AG04450 (cell line): ENCODE measurements at regions not wholly inside any gene's neighbourhood (a gene's known extent, or its start where the extent isn't known, plus 50 kb on each side); places are given as distances from the start of the nearest gene placed in this dataset.

Experiments used
- CTCF ChIA-PET: fragments of 300-600, 350-600 bp; formaldehyde crosslinking; extraction: SDS; loops from one replicate; lab custom pipeline; 2022; ENCODE audit warnings: antibody characterized with exemption, inconsistent platforms; lab: Charles Lee
- POLR2A ChIA-PET: fragments of 350-600 bp; formaldehyde crosslinking; extraction: SDS; loops from one replicate; lab custom pipeline; 2021; ENCODE audit warnings: antibody characterized with exemption, inconsistent platforms; lab: Yijun Ruan, JAX
- DNase-seq: peaks from one replicate; pipeline ENCODE4 v3.0.0-alpha.2; 2011; ENCODE audit warnings: low read depth, low spot score
- H3K27ac ChIP-seq: one replicate; pipeline ENCODE4 v1.5.1; 2012; ENCODE audit warnings: low read depth, low read length, control low read depth
- H3K27me3 ChIP-seq: one replicate; pipeline ENCODE4 v1.6.0; 2012; ENCODE audit warnings: low read length; ENCODE audit not compliant: control insufficient read depth, insufficient read depth
- H3K4me3 ChIP-seq: 2 replicates; pipeline ENCODE4 v1.5.1; 2011; ENCODE audit warnings: mild to moderate bottlenecking, low read depth, low read length, control low read depth
- H3K9me3 ChIP-seq: 2 replicates; pipeline ENCODE4 v1.5.1; 2012; ENCODE audit warnings: low read length; ENCODE audit not compliant: control insufficient read depth, insufficient read depth
- TF ChIP-seq, protein P1 (sequence below): IDR thresholded peaks from 2 replicates; pipeline ENCODE4 v1.5.1; 2011; ENCODE audit warnings: low read depth, low read length, control low read depth, inconsistent platforms

GRCh38 chr18:1891641-1892040, 679.7 kb downstream of the METTL4 start:
- no peak overlapping the region for H3K27ac ChIP-seq
- TF ChIP-seq, protein P1, sequence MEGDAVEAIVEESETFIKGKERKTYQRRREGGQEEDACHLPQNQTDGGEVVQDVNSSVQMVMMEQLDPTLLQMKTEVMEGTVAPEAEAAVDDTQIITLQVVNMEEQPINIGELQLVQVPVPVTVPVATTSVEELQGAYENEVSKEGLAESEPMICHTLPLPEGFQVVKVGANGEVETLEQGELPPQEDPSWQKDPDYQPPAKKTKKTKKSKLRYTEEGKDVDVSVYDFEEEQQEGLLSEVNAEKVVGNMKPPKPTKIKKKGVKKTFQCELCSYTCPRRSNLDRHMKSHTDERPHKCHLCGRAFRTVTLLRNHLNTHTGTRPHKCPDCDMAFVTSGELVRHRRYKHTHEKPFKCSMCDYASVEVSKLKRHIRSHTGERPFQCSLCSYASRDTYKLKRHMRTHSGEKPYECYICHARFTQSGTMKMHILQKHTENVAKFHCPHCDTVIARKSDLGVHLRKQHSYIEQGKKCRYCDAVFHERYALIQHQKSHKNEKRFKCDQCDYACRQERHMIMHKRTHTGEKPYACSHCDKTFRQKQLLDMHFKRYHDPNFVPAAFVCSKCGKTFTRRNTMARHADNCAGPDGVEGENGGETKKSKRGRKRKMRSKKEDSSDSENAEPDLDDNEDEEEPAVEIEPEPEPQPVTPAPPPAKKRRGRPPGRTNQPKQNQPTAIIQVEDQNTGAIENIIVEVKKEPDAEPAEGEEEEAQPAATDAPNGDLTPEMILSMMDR = no peak
- ChIA-PET POLR2A (no interaction called here), CTCF (no interaction called here)
- no peak for DNase-seq
- no peak overlapping the region for H3K4me3 ChIP-seq
- H3K9me3 ChIP-seq = peaks cover 2% of the 10 kb centered on the region; the same call in 1 of the 2 replicates
- H3K27me3 ChIP-seq = no peaks in the 10 kb centered on the region

GRCh38 chr18:1892191-1892590, 679.1 kb downstream of the METTL4 start:
- ChIA-PET CTCF (no interaction called here), POLR2A (no interaction called here)
- TF ChIP-seq, protein P1 = no peak
- H3K9me3 ChIP-seq = peaks cover 2% of the 10 kb centered on the region; the same call in 1 of the 2 replicates
- DNase-seq = no peak
- H3K4me3 ChIP-seq = no peak overlapping the region
- no peak overlapping the region for H3K27ac ChIP-seq
- no peaks in the 10 kb centered on the region for H3K27me3 ChIP-seq

GRCh38 chr18:1895456-1896185, 675.7 kb downstream of the METTL4 start:
- Histone ChIP-seq H3K4me3 (no peak overlapping the region), H3K9me3 (peaks cover 2% of the 10 kb centered on the region; the same call in 1 of the 2 replicates), H3K27ac (no peak overlapping the region), H3K27me3 (no peaks in the 10 kb centered on the region)
- DNase-seq = no peak
- POLR2A ChIA-PET = no interaction called here
- TF ChIP-seq, protein P1 = no peak
- CTCF ChIA-PET = no interaction called here

GRCh38 chr18:1906421-1906820, 664.9 kb downstream of the METTL4 start:
- H3K27me3 ChIP-seq = no peaks in the 10 kb centered on the region
- TF ChIP-seq, protein P1 = no peak
- no peak for DNase-seq
- CTCF ChIA-PET = no interaction called here
- H3K9me3 ChIP-seq = peaks cover 6% of the 10 kb centered on the region
- POLR2A ChIA-PET = no interaction called here
- no peak overlapping the region for H3K27ac ChIP-seq
- no peak overlapping the region for H3K4me3 ChIP-seq

DNA sequence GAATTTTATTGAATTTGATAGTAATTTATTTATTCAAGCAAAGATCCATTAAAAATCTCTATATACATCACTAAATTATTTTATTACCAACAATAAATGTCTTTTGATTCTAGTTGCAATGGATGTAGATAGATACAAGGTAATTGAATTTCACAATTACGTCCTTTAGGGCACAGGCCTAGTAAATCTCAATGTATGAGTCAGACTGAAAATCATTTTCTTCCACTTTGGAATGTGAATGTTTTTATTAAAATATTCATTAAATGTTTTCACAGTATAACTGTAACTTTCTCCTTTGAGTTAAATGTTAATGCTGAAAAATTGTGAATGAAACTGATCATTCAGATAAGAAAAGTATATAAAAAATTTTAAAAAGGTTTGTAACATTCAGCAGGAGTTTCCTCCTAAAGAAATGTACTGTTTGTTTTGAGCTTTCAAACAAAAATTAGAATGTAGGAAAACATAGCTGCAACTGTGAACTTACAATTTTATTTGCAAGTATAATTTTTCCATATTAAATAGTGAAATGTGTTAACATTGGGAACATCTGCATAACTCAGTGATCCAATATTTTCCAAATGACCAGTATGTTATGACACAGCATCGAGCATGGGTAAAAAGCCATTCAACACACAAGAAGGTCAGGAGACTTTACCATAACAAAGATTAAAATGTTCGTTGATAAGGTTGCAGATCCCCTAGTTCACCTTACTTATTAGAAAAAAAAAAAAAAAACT, 663.7 kb downstream of the METTL4 start:
- H3K27ac ChIP-seq = no peak overlapping the region
- CTCF ChIA-PET = no interaction called here
- H3K27me3 ChIP-seq = no peaks in the 10 kb centered on the region
- no peak overlapping the region for H3K4me3 ChIP-seq
- POLR2A ChIA-PET = no interaction called here
- H3K9me3 ChIP-seq = peaks cover 6% of the 10 kb centered on the region
- no peak for DNase-seq
- TF ChIP-seq, protein P1 = no peak
